Hematopoietic multipotent progenitor cell treated with erythropoietin and hydrocortisone succinate and interleukin-3 and kit ligand, for 4 days (in vitro differentiated cells): ENCODE measurements at regions not wholly inside any gene's neighbourhood (a gene's known extent, or its start where the extent isn't known, plus 50 kb on each side); places are given as distances from the start of the nearest gene placed in this dataset.

Experiments used
- DNase-seq: peaks from one replicate; pipeline ENCODE4 v3.0.0-alpha.2; 2015

- no peak for DNase-seq
These were observed 55.2 kb upstream of the OLFM1 start for GRCh38 chr9:135032041-135032835.

GRCh38 chr9:135032868-135033460 lies 54.5 kb upstream of the OLFM1 start:
- DNase-seq: no peak

- no peak for DNase-seq
These were observed 54.0 kb upstream of the OLFM1 start for GRCh38 chr9:135033487-135033886.

- DNase-seq: no peak
These were observed 53.4 kb upstream of the OLFM1 start for GRCh38 chr9:135034106-135034505.

GRCh38 chr9:135035781-135036760 lies 51.4 kb upstream of the OLFM1 start:
- no peak for DNase-seq

- DNase-seq: no peak
These were observed 50.5 kb upstream of the OLFM1 start for GRCh38 chr9:135036861-135037465.

GRCh38 chr9:135037521-135038250 lies 49.8 kb upstream of the OLFM1 start:
- DNase-seq: no peak
